Forelimb muscle (tissue), 1 donor: ENCODE measurements at regions not wholly inside any gene's neighbourhood (a gene's known extent, or its start where the extent isn't known, plus 50 kb on each side); places are given as distances from the start of the nearest gene placed in this dataset.
"Not testable (repeated sequence)": the region's sequence is repeated elsewhere in the genome, so short reads cannot be mapped to it uniquely, and the experiment has no call there.

ENCODE experiments used
- DNase-seq: peaks from one replicate; pipeline ENCODE4 v3.0.0-alpha.2; 2013; ENCODE audit warnings: low read depth

GRCh38 chr11:115980337-115981103, 476.3 kb upstream of the CADM1 start:
- DNase-seq, result no peak

DNA sequence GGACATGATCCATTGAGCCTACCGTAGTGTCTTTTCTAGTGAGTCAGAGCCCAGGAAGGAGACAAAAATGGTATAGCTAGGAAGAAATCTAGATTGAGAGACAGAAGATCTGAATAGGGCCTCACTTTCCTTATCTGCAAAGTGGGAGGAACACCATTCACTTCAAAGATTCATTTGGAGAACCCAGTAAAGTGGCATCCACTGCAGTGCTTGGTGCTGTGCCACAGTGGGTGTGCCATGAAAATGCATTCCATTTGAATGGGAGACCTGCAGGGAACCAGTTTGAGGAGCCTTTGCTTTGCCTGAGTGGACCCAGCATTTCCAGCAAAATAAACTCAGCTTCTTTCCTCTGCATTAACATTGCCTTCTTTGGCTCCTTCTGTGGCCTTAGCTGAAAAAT, 470.5 kb upstream of the CADM1 start:
- no peak for DNase-seq

- not testable (repeated sequence) for DNase-seq
Measured at GRCh38 chr11:115967203-115967602, 463.0 kb upstream of the CADM1 start.

DNA sequence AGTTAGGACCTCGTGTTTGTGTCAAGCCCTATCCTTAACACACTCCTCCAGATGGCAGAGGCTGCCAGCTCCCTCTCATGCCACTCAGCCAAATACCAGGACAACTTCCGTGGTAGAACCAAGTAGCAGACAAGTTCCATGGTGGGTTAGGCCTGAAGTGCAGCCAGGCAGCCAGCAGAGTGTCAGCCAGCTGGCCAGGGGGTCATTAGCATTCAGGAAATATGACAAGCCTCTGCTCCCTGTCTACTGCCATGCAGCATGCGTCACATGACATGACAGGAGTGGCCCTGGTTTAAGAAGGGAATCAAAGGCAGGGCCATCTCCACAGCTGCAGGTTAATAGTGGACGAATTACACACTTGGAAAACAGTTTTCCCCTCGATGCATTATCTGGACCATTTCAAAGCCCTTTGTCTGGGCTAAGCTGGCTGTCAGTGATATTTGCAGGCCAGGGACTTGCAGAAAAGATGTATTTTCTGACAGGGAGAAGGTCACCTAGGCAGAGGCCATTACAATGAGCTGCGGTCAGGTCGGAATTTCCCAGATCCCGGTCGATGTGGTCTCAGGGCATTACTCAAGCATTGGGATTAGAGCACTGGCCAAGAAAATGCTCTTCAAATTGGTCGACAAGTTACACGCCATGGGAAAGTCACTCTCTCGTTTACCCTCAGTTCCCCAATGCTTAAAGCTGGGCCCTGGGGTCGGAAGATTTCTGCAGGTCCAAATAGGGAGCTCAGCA, 461.7 kb upstream of the CADM1 start:
- no peak for DNase-seq

DNA sequence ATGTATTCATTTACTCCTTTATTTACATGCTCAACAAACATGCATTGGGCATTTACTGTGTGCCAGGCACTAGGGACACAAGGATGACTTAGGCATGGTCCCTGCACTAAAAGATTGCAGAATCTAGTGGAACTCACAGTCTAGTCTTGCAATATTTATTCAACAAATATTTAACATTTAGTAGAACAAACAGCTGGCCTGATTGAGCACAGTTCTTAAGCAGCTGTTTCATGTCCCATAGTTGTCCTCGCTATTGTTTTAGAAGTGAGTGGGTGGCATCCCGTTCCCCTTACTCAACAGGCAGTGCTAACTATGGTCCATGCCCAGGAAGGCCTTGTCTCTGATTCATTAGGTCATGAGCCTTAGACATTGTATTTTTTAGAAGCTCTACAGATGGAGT, 459.9 kb upstream of the CADM1 start:
- DNase-seq, result no peak

GRCh38 chr11:115963156-115963555, 458.9 kb upstream of the CADM1 start:
- peak; percentile 16 for DNase-seq

- DNase-seq, result no peak
Measured at GRCh38 chr11:115961159-115962003, 457.2 kb upstream of the CADM1 start.

DNA sequence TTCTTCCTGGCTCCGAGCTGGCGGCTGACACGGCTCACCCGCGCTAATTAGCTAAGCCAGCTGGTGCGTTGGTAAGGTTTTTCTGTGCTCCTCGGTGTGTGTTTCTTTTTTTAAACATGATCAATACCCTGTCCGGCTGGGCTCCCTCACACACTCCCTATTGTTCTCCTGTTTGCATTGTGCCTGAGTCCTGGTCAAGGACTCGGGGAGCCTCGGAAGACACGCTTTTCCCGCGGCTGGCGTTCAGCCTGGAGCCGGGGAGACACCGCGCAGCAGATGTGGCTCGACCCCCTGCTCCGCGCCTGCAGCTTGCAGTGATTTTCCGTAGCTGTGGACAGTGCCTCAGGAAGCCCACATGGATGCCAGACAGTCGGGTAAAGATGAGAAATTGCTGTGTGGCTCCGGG, 454.9 kb upstream of the CADM1 start:
- no peak for DNase-seq

DNA sequence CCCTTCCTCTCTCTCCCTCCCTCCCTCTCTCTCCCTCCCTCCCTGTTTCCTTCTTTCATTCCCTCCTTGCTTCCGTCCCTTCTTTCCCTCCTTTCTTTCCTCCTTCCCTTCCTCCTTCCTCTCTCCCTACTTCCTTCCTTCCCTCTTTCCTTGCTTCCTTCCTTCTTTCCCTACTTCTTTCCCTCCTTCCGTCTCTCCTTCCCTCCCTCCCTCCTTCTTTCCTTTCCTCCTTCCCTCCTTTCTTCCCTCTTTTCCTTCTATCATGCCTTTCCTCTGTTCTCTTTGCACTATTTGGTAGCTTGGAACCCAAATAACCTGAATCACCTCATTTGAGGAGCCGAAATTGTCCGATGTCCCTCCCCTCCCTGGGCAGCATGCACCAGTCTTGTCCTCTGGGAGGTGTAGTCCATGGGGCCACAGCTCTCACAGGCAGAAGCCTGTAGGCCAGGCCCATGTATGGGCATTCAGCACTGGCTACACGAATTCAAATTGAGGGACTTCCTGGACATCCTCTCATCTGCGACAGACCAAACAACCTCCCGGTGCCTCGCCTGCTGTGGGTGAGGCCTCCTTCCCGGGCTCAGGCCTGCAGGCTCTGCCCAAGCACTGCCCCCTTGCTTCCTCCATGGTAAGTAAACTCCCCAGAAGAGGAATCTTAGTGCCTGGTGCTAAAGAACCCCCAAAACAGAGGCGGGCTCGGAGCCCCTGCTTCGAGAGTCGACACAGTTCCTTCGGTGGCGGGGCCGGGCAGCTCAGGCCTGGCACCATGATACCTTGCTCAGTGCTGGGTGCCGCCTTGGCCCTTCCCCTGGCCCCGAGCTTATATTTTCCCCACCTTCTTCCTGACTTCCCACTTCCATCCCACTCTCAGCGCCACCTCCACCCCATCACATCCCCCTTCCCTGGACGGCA, 454.1 kb upstream of the CADM1 start:
- DNase-seq, result no peak

GRCh38 chr11:115955803-115956202, 451.6 kb upstream of the CADM1 start:
- DNase-seq, result no peak

GRCh38 chr11:115950660-115951059, 446.4 kb upstream of the CADM1 start:
- DNase-seq, result no peak

- DNase-seq, result no peak
Measured at GRCh38 chr11:115944596-115944995, 440.4 kb upstream of the CADM1 start.

- DNase-seq, result no peak
Measured at GRCh38 chr11:115942011-115942410, 437.8 kb upstream of the CADM1 start.

- DNase-seq, result no peak
Measured at GRCh38 chr11:115941481-115941993, 437.3 kb upstream of the CADM1 start.

DNA sequence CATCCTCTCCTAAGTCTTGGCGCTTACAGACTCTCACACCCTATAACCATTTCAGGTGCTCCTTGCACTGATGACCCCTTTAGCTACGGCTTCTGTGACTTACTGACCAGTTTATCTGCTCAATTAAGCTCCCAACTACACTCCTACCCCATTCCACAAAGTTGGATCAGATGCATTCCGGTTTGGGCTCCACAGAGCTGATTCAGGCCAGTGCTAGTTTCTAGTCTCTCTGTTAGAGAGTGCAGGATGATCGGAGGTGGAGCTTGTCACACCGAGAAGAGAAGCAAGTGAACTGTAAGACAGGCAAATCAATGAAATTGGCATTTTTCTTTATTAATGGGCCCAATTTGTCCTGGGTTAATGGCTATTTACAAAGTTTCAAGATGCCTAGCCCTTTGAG, 436.8 kb upstream of the CADM1 start:
- no peak for DNase-seq

DNA sequence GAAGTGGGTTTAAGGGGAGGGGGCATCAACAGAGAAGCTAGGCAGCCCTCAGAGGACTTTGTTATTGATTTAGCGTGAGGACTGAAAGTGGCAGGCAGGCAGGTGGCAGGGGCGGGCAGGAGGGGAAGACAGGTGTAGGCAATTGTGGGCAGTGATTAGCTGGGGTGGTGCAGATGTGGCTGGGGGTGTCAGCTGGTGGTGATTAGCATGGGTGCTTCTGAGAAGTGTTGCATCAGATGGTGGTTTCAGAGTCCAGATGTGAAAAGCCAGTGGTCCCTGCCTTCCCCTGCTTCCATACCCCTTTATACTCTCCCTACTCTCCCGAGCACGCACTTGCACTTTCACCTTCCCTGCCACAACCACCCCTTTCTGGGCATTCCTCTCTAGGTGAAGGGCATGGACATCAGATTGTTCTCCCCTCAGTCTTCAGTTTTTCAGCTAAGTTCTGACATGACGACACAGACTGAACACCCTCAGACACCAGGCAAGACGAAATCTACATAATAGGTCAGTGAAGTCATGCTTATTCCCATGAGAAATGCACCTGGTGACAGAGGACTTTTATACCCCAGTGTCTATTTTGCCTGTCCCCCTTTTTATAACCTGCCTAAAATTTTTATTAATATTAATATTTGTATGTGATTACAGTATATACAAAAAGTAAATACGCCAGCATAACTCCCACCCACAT, 435.7 kb upstream of the CADM1 start:
- DNase-seq, result no peak

GRCh38 chr11:115939104-115939730, 435.0 kb upstream of the CADM1 start:
- no peak for DNase-seq

DNA sequence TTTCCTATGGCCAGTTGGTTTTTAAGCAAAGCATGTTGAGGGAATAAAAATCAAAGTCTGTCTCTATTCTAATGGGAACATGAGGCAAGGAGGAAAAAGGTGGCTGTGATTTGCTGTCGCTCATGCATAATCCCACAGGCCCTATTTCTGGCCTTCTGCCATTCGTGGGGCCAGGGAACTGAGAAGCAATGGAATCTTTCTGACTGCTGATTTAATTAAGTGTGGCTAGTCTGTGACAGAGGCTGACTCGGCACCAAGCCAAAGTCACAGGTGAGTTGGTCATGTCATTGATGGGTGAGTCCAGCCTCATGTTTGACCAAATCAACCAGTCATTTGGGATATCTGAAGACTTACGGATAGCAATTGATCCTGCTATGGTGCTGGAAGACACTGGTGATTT, 429.3 kb upstream of the CADM1 start:
- DNase-seq, result no peak

- no peak for DNase-seq
Measured at GRCh38 chr11:115931548-115932083, 427.4 kb upstream of the CADM1 start.
